GM19035 (cell line): ENCODE measurements at regions not wholly inside any gene's neighbourhood (a gene's known extent, or its start where the extent isn't known, plus 50 kb on each side); places are given as distances from the start of the nearest gene placed in this dataset.

Source experiments
- ATAC-seq: cut with Tn5 transposase; IDR thresholded peaks from one replicate; pipeline ENCODE4 v1.9.1; 2021; ENCODE audit not compliant: unreplicated experiment

DNA sequence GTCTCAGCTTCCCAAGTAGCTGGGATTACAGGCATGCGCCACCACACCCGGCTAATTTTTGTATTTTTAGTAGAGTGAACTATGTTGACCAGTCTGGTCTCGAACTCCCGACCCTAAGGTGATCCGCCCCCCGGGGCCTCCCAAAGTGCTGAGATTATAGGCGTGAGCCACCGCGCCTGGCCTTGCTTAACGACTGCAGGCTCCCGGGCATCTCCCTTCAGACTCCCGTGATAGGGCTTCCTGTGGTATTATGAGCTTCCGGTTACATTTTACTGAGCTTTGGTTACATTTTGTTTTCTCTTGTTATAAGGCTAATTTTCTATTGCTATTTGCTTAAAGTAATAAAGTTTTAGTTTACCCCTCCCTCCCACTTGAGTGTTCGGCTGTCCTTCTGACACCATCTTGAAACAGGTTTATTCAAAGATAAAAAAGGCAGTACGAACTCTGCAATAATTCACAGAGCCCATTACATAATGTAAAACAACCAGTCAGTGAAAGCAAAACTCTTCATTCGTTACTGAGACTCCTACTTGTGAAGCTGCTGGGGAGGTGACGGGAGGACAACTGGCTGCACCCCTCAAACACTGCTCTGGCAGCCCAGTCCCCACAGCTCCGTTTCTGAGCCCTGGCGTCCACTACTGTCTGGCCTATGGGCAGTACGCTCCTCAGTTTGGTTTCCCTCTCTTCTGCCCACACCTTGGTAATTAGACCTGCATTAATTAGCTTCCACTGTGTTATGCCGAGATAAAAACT lies 795.7 kb upstream of the SLIT2 start:
- ATAC-seq, result no peak

- ATAC-seq, result no peak
Measured at GRCh38 chr4:19455196-19455595, 796.5 kb upstream of the SLIT2 start.

DNA sequence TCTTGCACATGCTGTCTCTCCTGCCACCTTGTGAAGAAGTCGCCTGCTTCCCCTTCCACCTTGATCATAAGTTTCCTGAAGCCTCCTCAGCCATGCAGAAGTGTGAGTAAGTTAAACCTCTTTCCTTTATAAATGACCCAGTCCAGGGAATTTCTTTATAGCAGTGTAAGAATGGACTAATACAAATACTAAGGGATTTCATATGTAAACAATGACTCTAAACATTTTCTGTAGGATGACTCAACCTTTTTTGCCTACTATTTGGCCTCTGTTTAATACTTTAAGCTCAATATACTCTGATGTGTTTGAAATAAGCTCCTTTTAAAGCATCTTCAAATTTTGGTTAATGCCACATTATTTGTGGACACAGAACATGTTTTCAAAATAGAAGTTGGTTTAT lies 813.5 kb upstream of the SLIT2 start:
- no peak for ATAC-seq

- no peak for ATAC-seq
Measured at GRCh38 chr4:19437008-19437407, 814.7 kb upstream of the SLIT2 start.

DNA sequence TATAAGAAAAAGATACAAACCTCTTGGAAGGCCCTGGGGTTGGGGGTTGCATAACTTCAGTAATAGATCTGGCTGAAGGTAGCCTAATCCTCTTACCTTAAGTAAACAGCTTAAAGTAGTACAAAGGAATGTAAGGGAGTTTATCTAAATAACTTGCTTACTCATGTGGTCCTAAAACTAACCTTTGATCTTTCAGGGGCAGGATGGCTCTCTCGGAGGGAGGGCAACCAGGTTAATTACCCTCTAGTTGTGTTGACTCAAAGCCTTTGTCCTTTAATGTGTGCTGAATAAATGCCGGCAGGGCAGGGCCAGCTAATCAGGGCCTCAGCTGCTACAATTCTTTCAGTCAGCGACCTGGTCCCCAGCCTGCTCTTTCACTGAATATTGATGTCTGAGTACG lies 822.0 kb upstream of the SLIT2 start:
- ATAC-seq, result no peak

GRCh38 chr4:19425146-19425545 lies 826.6 kb upstream of the SLIT2 start:
- ATAC-seq, result no peak

DNA sequence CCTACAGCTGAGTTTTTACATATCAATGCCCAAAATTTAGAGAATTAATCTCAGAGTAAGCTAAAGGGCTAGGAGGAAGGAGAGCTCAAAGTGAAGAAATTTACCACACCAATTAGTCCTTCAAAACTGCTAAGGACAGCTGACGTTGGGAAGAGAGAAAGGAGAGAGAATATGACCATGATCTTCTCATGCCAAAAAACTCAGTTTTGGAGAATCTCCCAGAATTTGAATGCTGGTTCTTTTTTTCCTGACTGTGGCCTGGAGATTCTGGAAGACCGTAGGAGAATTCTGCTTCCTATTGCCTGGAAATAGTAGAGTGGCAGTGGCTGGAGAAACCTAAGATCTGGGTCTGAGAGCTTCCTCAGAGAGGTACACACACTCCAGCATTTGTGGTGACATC lies 834.4 kb upstream of the SLIT2 start:
- no peak for ATAC-seq

DNA sequence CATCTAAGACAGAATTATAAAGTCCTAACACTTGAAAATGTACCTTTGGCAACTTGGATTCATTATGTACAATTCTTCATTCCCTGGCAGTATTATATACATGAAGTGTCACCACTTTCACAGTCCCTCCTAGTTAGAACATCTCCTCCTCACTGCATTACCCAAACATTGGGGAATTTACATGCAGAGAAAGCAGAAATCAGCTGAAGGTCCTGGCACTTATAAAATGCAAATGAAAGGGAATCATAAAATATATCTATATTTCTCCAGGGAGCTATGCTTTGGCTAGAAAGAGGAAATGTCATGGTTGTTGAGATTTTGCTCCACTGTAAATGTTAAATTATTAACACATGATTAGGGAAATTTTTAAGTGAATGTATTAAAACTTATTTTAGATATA lies 835.6 kb upstream of the SLIT2 start:
- ATAC-seq, result no peak

- ATAC-seq, result no peak
Measured at GRCh38 chr4:19408490-19408889, 843.2 kb upstream of the SLIT2 start.

GRCh38 chr4:19406789-19407188 lies 844.9 kb upstream of the SLIT2 start:
- ATAC-seq, result no peak

- ATAC-seq, result no peak
Measured at GRCh38 chr4:19403786-19404370, 847.8 kb upstream of the SLIT2 start.

GRCh38 chr4:19402581-19403065 lies 849.1 kb upstream of the SLIT2 start:
- ATAC-seq, result no peak

DNA sequence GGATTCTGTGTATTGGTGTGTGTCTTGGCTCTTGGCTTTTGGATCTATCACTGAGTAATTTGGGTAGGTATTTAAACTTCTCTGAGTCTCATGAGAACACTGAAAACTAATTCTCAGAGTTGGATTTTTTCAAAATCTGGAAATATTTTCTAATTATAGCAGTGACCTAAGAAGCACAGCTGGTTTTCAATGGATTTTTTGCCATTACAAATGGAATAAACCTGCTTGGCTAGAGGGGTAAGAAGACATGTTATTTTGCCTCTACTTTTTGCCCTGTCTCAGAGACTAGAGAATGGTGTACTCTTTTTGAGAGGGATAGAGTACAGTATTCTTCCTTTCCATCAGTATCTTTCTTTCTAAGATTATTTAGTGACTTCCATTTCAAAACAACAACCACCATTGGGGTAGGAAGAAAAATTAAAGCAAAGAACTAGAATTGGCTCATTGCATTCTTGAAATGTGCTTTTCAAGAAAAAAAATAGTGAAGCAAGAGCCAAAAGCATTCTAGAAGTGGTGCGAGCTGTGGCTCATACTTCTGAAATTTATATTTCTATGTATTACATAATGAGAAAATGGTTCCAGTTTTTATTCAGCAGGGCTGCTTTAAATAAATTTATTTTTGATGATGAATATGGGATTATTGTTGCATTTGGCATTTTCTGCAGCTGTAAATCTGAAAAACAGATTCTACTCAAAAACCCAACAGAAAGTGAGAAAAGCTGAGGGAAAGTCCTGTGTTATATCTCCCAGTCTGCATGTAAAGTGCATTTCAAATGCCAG lies 850.2 kb upstream of the SLIT2 start:
- ATAC-seq, result no peak

- no peak for ATAC-seq
Measured at GRCh38 chr4:19400820-19401219, 850.9 kb upstream of the SLIT2 start.

- ATAC-seq, result no peak
Measured at GRCh38 chr4:19399001-19399400, 852.7 kb upstream of the SLIT2 start.

DNA sequence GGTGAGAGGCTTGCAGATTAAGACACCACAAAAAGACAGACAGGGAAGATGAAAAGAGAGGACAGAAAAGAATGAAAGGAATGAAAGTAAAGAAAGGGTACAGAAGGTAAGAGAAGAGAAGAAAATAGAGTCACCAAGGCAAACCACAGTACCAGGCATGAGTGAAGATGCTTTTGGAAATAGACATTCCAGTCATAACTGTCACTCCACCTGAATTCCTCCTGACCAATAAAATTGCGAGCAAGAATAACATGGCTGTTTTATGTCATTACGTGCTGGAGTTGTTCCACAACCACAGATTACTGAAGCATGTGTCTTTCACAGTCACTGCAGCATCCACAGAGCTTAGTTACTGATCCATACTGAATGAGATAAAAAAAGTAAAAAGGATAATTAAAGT lies 864.9 kb upstream of the SLIT2 start:
- no peak for ATAC-seq

DNA sequence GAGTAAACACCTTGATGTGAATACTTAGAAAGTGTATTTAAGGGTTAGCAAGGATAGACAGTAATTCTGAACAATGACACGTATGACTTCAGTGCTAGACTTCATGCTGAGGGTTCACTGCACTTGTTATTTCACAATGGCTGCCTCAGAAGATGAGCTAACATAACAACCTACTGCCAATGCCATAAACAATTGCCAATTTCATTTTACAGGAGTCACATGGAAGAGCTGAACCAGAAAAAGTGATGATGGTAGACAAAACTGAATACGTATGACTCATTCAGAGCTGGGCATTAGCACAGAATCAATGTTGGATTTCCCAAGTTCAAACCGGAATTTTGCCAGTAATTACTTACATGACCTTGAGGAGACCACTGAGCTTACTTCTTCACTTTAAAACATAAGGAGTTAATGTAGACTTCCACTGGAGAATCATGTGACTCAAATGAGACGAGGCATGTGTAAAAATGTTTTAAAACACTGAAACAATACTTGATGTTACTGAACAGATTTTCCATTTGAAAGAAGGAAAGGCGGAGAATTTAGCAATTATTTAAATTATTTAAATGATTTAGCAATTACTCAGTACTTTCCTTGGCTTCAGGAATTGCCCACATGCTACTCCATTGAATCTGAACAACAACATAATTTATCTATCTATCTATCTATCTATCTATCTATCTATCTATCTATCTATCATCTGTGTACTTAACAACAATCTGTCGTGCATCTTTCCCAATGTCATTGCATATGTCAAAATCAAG lies 868.5 kb upstream of the SLIT2 start:
- no peak for ATAC-seq

DNA sequence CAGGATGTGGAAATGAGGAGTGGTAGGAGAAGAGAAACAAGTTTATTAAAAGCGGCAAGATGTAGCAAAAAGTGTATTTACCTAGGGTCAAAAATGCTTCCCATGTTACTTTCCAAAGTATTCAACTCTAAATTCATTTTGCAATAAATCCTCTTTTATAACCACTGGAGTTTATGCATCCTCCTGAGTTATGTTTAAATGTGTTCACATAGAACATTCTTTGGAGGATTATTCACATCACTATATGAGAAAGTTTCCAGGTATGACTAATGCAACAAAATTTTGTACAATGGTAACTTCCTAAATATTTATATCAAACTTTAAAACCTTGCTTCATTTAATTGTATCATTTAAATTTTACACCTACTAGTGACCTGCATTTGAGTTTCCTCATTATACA lies 870.6 kb upstream of the SLIT2 start:
- no peak for ATAC-seq

DNA sequence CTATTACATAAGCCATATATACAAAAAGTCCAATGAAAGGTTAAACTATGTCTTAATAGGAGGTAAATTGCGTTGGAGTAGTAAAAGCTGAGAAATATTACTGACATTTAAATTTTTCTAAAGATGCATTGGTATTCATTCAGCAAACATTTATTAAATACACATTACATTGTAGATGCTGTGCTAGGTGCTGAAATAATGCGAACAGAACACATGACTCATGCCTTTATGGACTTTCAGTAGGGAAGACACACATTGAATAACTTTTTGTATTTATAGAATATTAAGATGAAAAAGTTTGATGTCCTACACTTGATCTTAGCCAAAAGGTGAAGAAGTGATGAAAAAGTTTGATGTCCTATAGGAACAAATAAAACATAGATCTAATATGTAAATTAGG lies 871.1 kb upstream of the SLIT2 start:
- no peak for ATAC-seq

- ATAC-seq, result no peak
Measured at GRCh38 chr4:19379191-19379708, 872.5 kb upstream of the SLIT2 start.

GRCh38 chr4:19375931-19376330 lies 875.8 kb upstream of the SLIT2 start:
- ATAC-seq, result no peak
